Activated CD4-positive, alpha-beta T cell treated with anti-CD3 and anti-CD28 coated beads, Interleukin-2, amount 10 ng/mL, durations not matched to agents 24 days and 14 days (primary cell): ENCODE measurements at regions not wholly inside any gene's neighbourhood (a gene's known extent, or its start where the extent isn't known, plus 50 kb on each side); places are given as distances from the start of the nearest gene placed in this dataset.

ENCODE experiments used
- DNase-seq: peaks from one replicate; pipeline ENCODE4 v3.0.0; 2022
- H3K27ac Mint-ChIP-seq: one replicate; pipeline ENCODE4 v1.8.0; 2022; ENCODE audit warnings: mild to moderate bottlenecking, mixed read lengths
- H3K27me3 Mint-ChIP-seq: one replicate; pipeline ENCODE4 v1.8.0; 2022; ENCODE audit warnings: mixed read lengths
- H3K36me3 Mint-ChIP-seq: one replicate; pipeline ENCODE4 v1.8.0; 2022; ENCODE audit warnings: low read depth, mild to moderate bottlenecking, mixed read lengths
- H3K4me1 Mint-ChIP-seq: one replicate; pipeline ENCODE4 v1.8.0; 2021; ENCODE audit warnings: mixed read lengths
- H3K4me3 Mint-ChIP-seq: one replicate; pipeline ENCODE4 v1.8.0; 2022; ENCODE audit warnings: mild to moderate bottlenecking, moderate library complexity, mixed read lengths
- H3K9me3 Mint-ChIP-seq: one replicate; pipeline ENCODE4 v1.8.0; 2021; ENCODE audit warnings: mixed read lengths
- intact Hi-C: fragments of 100-400 bp; cut with micrococcal nuclease; formaldehyde crosslinking; loops from one replicate; pipeline ENCODE4 v1.15.1; 2023

DNA sequence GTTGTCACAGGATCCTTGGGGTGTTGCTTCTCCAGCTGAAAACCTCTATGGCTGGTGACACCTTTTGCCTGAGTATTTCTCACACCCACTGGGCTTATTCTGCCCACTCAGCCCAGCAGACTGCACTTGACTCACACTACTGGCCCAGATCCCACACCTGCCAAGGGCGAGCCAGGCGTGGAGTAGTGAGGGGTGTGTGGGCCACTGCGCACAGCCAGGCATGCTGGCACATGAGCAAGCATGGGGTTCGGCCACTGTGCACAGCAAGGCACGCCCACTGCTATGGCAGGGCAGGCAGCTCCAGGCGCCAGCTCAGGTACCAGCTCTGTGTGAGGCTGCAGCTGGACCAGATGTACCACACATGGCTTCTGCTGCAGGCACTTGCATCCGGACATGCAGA lies 116.5 kb upstream of the MTNR1B start:
- Mint-ChIP-seq H3K9me3 (no peaks in the 10 kb centered on the region), H3K27ac (no peak overlapping the region), H3K4me1 (no peaks in the 10 kb centered on the region), H3K4me3 (no peak overlapping the region), H3K36me3 (no peaks in the 10 kb centered on the region), H3K27me3 (no peaks in the 10 kb centered on the region)
- intact Hi-C loops = no loop called here
- DNase-seq = no peak

- Mint-ChIP-seq H3K9me3 (no peaks in the 10 kb centered on the region), H3K27ac (no peak overlapping the region), H3K27me3 (no peaks in the 10 kb centered on the region), H3K36me3 (no peaks in the 10 kb centered on the region), H3K4me3 (no peak overlapping the region), H3K4me1 (no peaks in the 10 kb centered on the region)
- intact Hi-C loops = no loop called here
- DNase-seq = no peak
Measured at GRCh38 chr11:92854162-92854561, 115.3 kb upstream of the MTNR1B start.

DNA sequence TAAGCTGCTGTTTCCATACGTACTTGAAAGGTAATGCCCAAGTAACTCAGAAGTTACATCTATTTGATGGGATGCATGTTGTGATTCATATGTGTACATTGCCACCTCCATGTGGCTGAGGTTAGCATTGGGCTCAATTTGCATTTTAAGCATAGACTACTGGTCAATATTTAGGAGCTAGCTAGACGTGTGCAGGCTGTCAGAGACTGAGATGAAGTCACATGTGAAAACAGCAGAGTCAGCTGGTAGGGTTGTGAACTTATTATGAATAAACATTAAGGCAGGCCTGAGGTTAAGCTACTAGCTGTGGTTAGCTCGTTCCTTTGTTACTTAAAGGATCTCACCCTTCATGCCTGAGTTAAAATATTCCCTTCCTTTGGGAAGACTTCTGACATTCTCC lies 114.5 kb upstream of the MTNR1B start:
- H3K9me3 Mint-ChIP-seq = no peaks in the 10 kb centered on the region
- no peaks in the 10 kb centered on the region for H3K36me3 Mint-ChIP-seq
- DNase-seq = no peak
- intact Hi-C loops = no loop called here
- no peaks in the 10 kb centered on the region for H3K27me3 Mint-ChIP-seq
- H3K4me3 Mint-ChIP-seq = no peak overlapping the region
- no peak overlapping the region for H3K27ac Mint-ChIP-seq
- no peaks in the 10 kb centered on the region for H3K4me1 Mint-ChIP-seq

DNA sequence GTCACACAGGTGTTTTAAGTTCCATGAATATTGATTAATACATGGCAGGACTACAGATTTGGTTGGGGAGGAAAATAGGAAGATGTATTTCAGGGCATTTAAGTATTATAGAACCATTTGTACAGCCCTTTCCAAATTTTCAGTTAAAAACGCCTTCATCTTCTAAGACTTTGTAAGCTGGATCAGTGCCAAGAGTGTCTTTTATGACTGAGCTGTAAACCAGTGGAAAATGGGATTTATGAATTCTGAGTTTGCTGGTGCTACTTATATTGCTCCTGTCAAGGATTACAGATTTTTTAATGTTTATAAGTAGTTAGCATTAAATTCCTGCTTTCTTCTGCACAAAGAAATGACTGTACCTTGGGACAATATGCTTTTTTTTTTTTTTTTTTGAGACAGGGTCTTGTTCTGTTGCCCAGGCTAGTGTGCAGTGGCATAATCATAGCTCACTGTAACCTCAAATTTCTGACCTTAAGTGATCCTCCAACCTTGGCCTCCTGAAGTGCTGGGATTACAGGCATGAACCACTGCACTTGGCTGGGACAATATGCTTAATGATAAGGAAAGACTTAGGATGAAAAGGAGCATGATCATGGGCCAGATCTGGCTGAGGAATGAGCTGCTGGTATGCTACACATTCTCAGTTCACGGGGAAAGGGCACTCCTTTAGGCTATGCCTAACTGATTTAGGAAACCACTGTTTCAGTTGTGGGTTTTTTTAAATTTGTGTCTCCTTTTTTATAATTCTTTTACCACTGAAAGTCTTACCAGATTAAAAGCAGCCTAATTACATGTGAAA lies 113.6 kb upstream of the MTNR1B start:
- H3K9me3 Mint-ChIP-seq = no peaks in the 10 kb centered on the region
- intact Hi-C loops = no loop called here
- H3K36me3 Mint-ChIP-seq = no peaks in the 10 kb centered on the region
- no peak overlapping the region for H3K4me3 Mint-ChIP-seq
- no peak overlapping the region for H3K27ac Mint-ChIP-seq
- no peak for DNase-seq
- no peaks in the 10 kb centered on the region for H3K27me3 Mint-ChIP-seq
- H3K4me1 Mint-ChIP-seq = no peaks in the 10 kb centered on the region

DNA sequence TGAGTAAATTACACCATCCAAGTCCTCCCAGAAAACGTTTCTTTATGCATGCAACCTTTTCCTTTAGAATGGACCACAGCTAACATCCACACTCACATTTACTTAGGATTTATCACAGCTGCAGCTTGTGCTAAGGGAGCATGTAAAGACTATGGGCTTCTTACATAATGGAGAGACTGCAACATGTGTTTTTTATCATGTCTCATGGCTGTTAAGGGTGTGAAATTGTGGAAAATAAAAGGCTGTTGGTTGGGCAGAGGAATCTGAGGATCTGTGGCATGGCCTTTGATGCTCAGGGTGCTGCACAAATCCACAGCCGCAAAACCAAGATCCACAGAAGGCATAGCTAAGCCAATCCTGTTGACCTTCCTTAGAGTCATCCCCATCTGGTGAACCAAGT lies 112.0 kb upstream of the MTNR1B start:
- H3K36me3 Mint-ChIP-seq = no peaks in the 10 kb centered on the region
- no peaks in the 10 kb centered on the region for H3K9me3 Mint-ChIP-seq
- H3K4me3 Mint-ChIP-seq = no peak overlapping the region
- no peaks in the 10 kb centered on the region for H3K4me1 Mint-ChIP-seq
- no peak for DNase-seq
- H3K27ac Mint-ChIP-seq = no peak overlapping the region
- intact Hi-C loops = no loop called here
- no peaks in the 10 kb centered on the region for H3K27me3 Mint-ChIP-seq

GRCh38 chr11:92859156-92859690 lies 110.2 kb upstream of the MTNR1B start:
- no peaks in the 10 kb centered on the region for H3K36me3 Mint-ChIP-seq
- intact Hi-C loops = no loop called here
- H3K27me3 Mint-ChIP-seq = no peaks in the 10 kb centered on the region
- no peak overlapping the region for H3K27ac Mint-ChIP-seq
- no peak overlapping the region for H3K4me3 Mint-ChIP-seq
- H3K9me3 Mint-ChIP-seq = no peaks in the 10 kb centered on the region
- no peaks in the 10 kb centered on the region for H3K4me1 Mint-ChIP-seq
- no peak for DNase-seq

- no peak overlapping the region for H3K27ac Mint-ChIP-seq
- DNase-seq = no peak
- no peaks in the 10 kb centered on the region for H3K4me1 Mint-ChIP-seq
- H3K9me3 Mint-ChIP-seq = no peaks in the 10 kb centered on the region
- no peak overlapping the region for H3K4me3 Mint-ChIP-seq
- no peaks in the 10 kb centered on the region for H3K36me3 Mint-ChIP-seq
- intact Hi-C loops = no loop called here
- H3K27me3 Mint-ChIP-seq = no peaks in the 10 kb centered on the region
Measured at GRCh38 chr11:92861634-92862033, 107.8 kb upstream of the MTNR1B start.

GRCh38 chr11:92865352-92865751 lies 104.1 kb upstream of the MTNR1B start:
- no peaks in the 10 kb centered on the region for H3K27me3 Mint-ChIP-seq
- H3K4me1 Mint-ChIP-seq = no peaks in the 10 kb centered on the region
- H3K27ac Mint-ChIP-seq = no peak overlapping the region
- no peaks in the 10 kb centered on the region for H3K36me3 Mint-ChIP-seq
- no peak overlapping the region for H3K4me3 Mint-ChIP-seq
- intact Hi-C loops = no loop called here
- no peaks in the 10 kb centered on the region for H3K9me3 Mint-ChIP-seq
- DNase-seq = no peak

- no peaks in the 10 kb centered on the region for H3K36me3 Mint-ChIP-seq
- no peaks in the 10 kb centered on the region for H3K27me3 Mint-ChIP-seq
- no peak overlapping the region for H3K4me3 Mint-ChIP-seq
- no peaks in the 10 kb centered on the region for H3K4me1 Mint-ChIP-seq
- H3K27ac Mint-ChIP-seq = no peak overlapping the region
- no peak for DNase-seq
- H3K9me3 Mint-ChIP-seq = no peaks in the 10 kb centered on the region
- intact Hi-C loops = no loop called here
Measured at GRCh38 chr11:92866679-92867282, 102.7 kb upstream of the MTNR1B start.

- DNase-seq = no peak
- Mint-ChIP-seq H3K36me3 (no peaks in the 10 kb centered on the region), H3K9me3 (no peaks in the 10 kb centered on the region), H3K27me3 (no peaks in the 10 kb centered on the region), H3K27ac (no peak overlapping the region), H3K4me3 (no peak overlapping the region), H3K4me1 (no peaks in the 10 kb centered on the region)
- intact Hi-C loops = no loop called here
Measured at GRCh38 chr11:92867913-92868619, 101.4 kb upstream of the MTNR1B start.

GRCh38 chr11:92869716-92870115 lies 99.7 kb upstream of the MTNR1B start:
- H3K27ac Mint-ChIP-seq = no peak overlapping the region
- DNase-seq = no peak
- H3K36me3 Mint-ChIP-seq = no peaks in the 10 kb centered on the region
- no peaks in the 10 kb centered on the region for H3K9me3 Mint-ChIP-seq
- H3K27me3 Mint-ChIP-seq = no peaks in the 10 kb centered on the region
- intact Hi-C loops = no loop called here
- H3K4me1 Mint-ChIP-seq = no peaks in the 10 kb centered on the region
- H3K4me3 Mint-ChIP-seq = no peak overlapping the region

- H3K4me1 Mint-ChIP-seq = no peaks in the 10 kb centered on the region
- no peaks in the 10 kb centered on the region for H3K36me3 Mint-ChIP-seq
Measured at GRCh38 chr11:92870196-92870832, 99.1 kb upstream of the MTNR1B start.

GRCh38 chr11:92873551-92873950 lies 95.9 kb upstream of the MTNR1B start:
- H3K4me1 Mint-ChIP-seq = no peaks in the 10 kb centered on the region
- no peak overlapping the region for H3K27ac Mint-ChIP-seq
- no peaks in the 10 kb centered on the region for H3K9me3 Mint-ChIP-seq
- intact Hi-C loops = no loop called here
- H3K4me3 Mint-ChIP-seq = no peak overlapping the region
- no peaks in the 10 kb centered on the region for H3K27me3 Mint-ChIP-seq
- no peaks in the 10 kb centered on the region for H3K36me3 Mint-ChIP-seq
- DNase-seq = no peak

More at GRCh38 chr11:92870196-92870832, 99.1 kb upstream of the MTNR1B start:
- intact Hi-C loops = no loop called here
- Mint-ChIP-seq H3K27ac (no peak overlapping the region), H3K27me3 (no peaks in the 10 kb centered on the region), H3K4me3 (no peak overlapping the region), H3K9me3 (no peaks in the 10 kb centered on the region)
- DNase-seq = no peak

- no peak overlapping the region for H3K27ac Mint-ChIP-seq
- intact Hi-C loops = no loop called here
- no peaks in the 10 kb centered on the region for H3K27me3 Mint-ChIP-seq
- DNase-seq = no peak
- no peaks in the 10 kb centered on the region for H3K9me3 Mint-ChIP-seq
- no peaks in the 10 kb centered on the region for H3K4me1 Mint-ChIP-seq
- no peak overlapping the region for H3K4me3 Mint-ChIP-seq
- no peaks in the 10 kb centered on the region for H3K36me3 Mint-ChIP-seq
Measured at GRCh38 chr11:92875473-92875872, 94.0 kb upstream of the MTNR1B start.
